Neural cell (in vitro differentiated cells): ENCODE measurements at regions not wholly inside any gene's neighbourhood (a gene's known extent, or its start where the extent isn't known, plus 50 kb on each side); places are given as distances from the start of the nearest gene placed in this dataset.

ENCODE experiments used
- POLR2AphosphoS5 ChIP-seq: IDR thresholded peaks from 2 replicates; pipeline ENCODE4 v1.6.1; 2012
- TF ChIP-seq, protein P1 (sequence below): IDR thresholded peaks from 2 replicates; pipeline ENCODE4 v1.6.1; 2012; ENCODE audit warnings: borderline replicate concordance

DNA sequence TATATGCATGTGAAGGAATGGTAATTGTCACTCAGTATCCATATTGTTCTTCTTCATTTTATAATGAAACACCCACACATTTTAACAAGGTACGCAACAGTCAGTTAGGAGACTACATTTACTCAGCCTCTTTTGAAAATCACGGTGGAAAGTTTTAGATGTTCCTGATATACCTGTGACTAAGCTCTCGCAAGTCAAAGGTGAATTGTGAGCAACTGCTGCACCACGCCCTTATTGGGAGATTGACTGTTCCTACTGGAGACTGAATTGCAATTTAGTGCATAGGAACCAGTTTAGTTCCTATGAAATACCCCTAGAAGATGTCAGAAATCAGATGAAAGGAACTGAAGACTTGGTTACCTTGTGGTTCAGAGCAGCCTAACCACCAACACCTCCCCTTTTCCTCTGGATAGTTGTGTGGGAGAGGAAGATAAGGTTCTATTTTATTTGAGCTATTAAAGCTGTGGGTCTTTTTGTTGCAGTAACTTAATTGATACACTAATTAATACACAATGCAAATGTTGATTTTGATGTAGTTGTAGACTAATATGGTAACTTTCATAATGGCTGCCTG is 1280.5 kb upstream of the CDH2 start:
- no peak for TF ChIP-seq POLR2AphosphoS5
- TF ChIP-seq, protein P1, sequence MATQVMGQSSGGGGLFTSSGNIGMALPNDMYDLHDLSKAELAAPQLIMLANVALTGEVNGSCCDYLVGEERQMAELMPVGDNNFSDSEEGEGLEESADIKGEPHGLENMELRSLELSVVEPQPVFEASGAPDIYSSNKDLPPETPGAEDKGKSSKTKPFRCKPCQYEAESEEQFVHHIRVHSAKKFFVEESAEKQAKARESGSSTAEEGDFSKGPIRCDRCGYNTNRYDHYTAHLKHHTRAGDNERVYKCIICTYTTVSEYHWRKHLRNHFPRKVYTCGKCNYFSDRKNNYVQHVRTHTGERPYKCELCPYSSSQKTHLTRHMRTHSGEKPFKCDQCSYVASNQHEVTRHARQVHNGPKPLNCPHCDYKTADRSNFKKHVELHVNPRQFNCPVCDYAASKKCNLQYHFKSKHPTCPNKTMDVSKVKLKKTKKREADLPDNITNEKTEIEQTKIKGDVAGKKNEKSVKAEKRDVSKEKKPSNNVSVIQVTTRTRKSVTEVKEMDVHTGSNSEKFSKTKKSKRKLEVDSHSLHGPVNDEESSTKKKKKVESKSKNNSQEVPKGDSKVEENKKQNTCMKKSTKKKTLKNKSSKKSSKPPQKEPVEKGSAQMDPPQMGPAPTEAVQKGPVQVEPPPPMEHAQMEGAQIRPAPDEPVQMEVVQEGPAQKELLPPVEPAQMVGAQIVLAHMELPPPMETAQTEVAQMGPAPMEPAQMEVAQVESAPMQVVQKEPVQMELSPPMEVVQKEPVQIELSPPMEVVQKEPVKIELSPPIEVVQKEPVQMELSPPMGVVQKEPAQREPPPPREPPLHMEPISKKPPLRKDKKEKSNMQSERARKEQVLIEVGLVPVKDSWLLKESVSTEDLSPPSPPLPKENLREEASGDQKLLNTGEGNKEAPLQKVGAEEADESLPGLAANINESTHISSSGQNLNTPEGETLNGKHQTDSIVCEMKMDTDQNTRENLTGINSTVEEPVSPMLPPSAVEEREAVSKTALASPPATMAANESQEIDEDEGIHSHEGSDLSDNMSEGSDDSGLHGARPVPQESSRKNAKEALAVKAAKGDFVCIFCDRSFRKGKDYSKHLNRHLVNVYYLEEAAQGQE, result no peak
